ENCODE measurements at regions not wholly inside any gene's neighbourhood (a gene's known extent, or its start where the extent isn't known, plus 50 kb on each side); places are given as distances from the start of the nearest gene placed in this dataset.

DNA sequence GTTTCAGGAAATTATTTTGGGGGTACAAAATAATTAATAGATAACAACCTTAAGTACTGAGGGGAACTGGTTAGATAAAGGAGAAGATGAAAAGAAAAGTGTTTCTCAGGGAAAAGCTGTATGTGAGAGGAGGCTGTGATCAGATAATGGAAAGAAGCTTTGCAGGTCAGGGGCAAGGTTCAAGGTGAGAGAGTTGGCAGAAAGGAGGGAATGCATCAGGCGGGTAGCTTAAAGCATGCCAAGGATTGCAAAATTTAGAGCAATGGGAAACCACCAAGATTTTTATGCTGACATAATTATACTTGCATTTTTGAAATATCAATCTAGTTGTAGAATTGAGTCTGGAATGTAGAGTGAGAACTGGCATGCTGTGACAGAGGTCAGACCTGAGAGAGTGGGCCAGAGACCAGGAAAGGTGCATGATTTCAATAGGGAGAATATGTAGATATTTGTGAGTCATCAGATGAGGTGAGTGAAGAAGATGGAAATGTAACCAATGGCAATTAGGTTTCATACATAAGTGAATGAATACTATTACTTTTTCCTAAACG lies 508.7 kb downstream of the TRIML1 start:
- TF ChIP-seq, protein P1, sequence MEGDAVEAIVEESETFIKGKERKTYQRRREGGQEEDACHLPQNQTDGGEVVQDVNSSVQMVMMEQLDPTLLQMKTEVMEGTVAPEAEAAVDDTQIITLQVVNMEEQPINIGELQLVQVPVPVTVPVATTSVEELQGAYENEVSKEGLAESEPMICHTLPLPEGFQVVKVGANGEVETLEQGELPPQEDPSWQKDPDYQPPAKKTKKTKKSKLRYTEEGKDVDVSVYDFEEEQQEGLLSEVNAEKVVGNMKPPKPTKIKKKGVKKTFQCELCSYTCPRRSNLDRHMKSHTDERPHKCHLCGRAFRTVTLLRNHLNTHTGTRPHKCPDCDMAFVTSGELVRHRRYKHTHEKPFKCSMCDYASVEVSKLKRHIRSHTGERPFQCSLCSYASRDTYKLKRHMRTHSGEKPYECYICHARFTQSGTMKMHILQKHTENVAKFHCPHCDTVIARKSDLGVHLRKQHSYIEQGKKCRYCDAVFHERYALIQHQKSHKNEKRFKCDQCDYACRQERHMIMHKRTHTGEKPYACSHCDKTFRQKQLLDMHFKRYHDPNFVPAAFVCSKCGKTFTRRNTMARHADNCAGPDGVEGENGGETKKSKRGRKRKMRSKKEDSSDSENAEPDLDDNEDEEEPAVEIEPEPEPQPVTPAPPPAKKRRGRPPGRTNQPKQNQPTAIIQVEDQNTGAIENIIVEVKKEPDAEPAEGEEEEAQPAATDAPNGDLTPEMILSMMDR (conservative IDR thresholded peaks at IDR 0.05 in 1 of 2, IDR thresholded peaks at IDR 0.05 in 1 of 2; ENCODE audit: low read depth in 1 of 2, low read length in 2 of 2): no peak
- TF ChIP-seq EZH2 (IDR thresholded peaks at IDR 0.05; ENCODE audit: low read length, missing control alignments): no peak

All from fibroblast of lung (primary cell).